Coronary artery (tissue), 2 donors: ENCODE measurements at regions not wholly inside any gene's neighbourhood (a gene's known extent, or its start where the extent isn't known, plus 50 kb on each side); places are given as distances from the start of the nearest gene placed in this dataset.

ENCODE experiments used
- DNase-seq: peaks from one replicate; pipeline ENCODE4 v3.0.0-alpha.2; 2017; ENCODE audit warnings: low spot score
- H3K27ac ChIP-seq, 2 donors: fragments of 200-600 bp; sonication (generic); one replicate each; pipeline ENCODE4 v1.5.1; 2016 to 2019
- H3K4me3 ChIP-seq: fragments of 200-600 bp; sonication (generic); 2 replicates; pipeline ENCODE4 v1.5.1; 2016; ENCODE audit warnings: mild to moderate bottlenecking, moderate library complexity
- TF ChIP-seq, protein P1 (sequence below): fragments of 200-600 bp; sonication (generic); IDR thresholded peaks from one replicate; pipeline ENCODE4 v1.5.1; 2019; ENCODE audit warnings: antibody characterized with exemption

DNA sequence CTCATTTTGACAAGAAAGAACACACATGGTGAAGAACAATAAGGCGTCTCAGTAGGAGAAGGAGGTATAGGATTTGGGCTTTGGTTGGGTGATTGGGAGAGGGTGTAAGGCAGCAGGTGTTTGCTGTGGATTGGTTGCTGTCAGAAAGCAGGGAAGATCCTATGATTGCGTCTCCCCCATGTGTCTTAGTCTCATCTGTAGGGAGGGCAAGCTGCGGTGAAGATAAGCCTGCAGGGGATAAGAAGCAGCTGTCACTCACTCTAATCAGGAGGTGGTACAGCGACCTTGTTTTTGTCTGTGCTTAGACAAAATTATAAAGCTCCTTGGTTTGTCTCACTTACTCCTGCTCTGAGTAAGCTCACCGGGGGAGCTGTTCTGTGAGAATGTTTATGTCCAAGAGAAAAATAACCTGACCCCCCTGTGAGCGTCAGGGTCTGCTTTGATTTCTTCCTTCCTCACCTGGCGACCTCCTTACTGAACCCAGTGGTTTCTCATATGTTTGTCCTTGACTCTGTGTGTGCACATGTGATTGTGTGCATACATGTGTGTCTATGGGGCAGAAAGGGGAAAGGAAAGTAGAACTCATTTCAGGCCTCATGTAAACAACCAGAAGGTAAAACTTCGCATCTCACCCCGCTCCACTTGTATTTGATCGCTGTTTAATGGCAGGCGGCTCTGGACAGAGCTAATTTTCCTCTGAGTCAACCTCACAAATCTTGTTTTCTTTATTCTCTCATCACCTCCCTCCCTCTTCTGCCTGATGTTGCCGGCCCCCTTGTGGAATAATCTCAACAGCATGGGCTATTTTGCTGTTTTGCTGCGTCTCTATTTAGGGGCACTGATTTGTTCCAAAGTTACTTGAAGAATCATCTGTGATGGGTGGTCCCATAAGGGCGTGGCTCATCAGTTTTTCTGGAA, 105.6 kb downstream of the TENT4A start:
- TF ChIP-seq, protein P1, sequence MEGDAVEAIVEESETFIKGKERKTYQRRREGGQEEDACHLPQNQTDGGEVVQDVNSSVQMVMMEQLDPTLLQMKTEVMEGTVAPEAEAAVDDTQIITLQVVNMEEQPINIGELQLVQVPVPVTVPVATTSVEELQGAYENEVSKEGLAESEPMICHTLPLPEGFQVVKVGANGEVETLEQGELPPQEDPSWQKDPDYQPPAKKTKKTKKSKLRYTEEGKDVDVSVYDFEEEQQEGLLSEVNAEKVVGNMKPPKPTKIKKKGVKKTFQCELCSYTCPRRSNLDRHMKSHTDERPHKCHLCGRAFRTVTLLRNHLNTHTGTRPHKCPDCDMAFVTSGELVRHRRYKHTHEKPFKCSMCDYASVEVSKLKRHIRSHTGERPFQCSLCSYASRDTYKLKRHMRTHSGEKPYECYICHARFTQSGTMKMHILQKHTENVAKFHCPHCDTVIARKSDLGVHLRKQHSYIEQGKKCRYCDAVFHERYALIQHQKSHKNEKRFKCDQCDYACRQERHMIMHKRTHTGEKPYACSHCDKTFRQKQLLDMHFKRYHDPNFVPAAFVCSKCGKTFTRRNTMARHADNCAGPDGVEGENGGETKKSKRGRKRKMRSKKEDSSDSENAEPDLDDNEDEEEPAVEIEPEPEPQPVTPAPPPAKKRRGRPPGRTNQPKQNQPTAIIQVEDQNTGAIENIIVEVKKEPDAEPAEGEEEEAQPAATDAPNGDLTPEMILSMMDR: no peak
- DNase-seq: no peak

DNA sequence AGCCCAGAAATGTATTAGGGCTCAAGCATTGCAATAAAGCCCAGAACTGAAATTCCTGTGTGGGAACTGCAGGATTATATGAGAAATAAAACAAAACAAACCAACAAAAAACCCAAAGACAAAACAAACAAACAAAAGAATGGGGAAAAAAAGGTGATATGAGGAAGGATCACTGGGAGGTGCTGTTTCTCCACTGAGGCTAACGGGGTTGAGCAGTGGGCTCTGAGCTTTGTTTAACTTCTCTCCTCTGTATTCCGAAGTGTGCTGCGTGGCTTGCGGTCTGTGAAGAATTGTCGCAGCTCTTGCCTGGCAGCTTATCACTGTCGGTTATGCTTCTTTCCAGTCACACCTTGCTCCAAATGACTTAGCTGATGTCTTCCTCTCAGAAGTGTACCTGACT, 106.3 kb downstream of the TENT4A start:
- no peak for DNase-seq
- no peak overlapping the region for H3K27ac ChIP-seq
- TF ChIP-seq, protein P1: no peak
- no peak overlapping the region for H3K4me3 ChIP-seq

More for the DNA sequence above, 105.6 kb downstream of the TENT4A start:
- Histone ChIP-seq H3K27ac (no peak overlapping the region), H3K4me3 (no peak overlapping the region)

DNA sequence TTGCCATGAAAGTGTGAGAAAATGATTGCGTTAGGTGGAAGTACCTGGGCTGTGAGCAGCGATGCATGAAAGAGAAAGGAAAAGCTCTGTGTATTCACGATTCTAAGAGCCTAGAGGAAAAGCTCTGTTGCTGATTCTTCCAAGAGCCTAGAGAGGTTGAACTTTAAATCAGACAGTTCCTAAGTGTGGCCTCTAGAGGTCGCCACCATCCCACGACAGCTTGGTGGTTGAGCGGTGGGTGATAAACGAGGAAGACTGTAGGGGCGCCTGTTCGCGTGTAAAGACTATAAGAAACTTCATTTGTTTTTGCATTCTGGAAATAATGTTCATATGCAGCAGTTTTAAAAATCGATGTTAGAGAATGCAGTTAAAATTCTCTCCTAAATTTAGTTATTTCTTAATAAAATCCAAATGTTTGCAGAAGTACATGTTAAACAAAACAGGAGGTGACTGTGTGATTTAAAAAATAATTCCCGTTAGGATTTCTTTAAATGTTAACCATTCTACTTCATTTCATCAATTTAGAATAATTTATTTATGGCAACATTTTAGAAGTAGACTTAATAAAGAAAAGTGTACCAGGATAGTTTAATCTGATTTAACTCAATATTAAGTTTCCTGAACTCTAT, 107.7 kb downstream of the TENT4A start:
- Histone ChIP-seq H3K27ac (no peak overlapping the region), H3K4me3 (no peak overlapping the region)
- DNase-seq: no peak
- TF ChIP-seq, protein P1: no peak

DNA sequence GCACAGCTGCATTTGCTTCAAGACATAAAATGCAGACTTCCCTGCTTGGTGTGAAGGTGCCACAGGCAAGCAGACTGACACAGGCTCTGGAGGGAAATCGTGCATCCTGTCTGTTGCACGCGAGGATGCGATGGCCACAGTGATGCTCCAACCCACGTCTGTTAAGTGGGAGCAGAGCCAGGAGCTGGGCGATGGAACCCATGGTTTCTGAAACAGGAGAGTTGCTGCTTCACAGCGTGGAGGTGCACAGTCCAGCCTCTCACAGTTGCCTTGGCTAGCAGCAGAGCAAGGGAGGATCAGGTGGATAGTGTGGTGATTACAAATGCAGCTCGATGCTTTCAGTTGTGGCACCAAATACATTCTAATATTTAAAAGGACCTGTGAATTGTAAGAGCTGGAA, 108.8 kb downstream of the TENT4A start:
- no peak for DNase-seq
- TF ChIP-seq, protein P1: no peak
- no peak overlapping the region for H3K27ac ChIP-seq
- no peak overlapping the region for H3K4me3 ChIP-seq

DNA sequence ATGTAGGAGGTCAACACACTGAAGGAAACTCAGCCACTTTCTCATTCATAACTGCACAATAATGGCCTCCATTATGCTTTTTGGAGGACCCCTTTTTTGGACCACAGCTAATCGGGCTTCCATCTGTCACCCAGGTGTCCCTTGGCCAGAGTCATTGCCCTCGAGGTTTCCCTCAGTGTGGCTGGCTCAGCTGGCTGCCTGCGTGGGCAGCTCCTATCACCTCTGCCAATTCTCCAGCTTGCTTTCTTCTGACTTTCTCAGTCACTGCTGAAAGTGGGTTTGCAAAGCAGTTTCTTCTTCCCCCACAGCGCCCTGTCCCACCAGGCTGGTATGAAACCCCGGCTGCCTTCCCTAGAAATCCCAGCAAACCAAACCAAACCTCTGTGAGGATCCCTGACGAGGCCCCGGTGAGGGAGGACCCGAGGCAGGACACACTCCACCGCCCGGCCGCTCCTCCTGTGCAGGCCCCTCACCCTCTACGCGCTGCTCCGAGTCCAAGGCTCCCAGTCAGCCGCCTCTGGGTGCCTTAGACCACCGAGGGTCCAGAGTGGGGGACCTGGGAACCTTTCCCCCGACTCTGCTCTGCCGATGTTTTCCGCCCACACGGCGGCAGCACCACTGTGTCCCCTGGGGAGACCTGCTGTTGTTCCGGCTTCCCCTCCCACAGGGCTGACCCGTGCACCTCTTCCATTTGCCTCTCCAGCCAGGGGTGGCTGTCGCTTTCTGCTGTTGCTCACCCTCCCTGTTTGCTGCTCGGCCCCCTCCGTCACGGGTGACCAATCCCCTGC, 109.5 kb downstream of the TENT4A start:
- no peak overlapping the region for H3K4me3 ChIP-seq
- H3K27ac ChIP-seq: no peak overlapping the region
- TF ChIP-seq, protein P1: no peak
- DNase-seq: no peak

DNA sequence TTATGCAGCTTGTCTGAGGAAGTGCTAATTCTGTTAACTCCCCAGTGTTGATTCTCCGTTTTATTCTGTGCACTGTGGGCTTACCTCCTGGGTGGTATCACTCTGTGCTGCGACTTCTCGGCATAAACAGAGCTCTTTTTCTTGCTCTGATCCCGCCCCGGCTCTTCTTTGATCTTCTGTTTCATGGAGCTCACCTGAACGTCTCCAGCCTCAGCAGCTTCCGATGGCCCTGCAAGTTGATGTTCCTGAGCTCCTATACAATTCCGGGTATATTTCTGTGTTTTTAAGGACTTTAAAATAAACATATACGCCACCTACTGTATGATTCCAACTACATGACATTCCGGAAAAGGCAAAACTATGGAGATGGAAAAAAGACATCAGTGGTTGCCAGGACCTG, 110.8 kb downstream of the TENT4A start:
- H3K27ac ChIP-seq: no peak overlapping the region
- TF ChIP-seq, protein P1: no peak
- no peak for DNase-seq

More for the DNA sequence above, 110.8 kb downstream of the TENT4A start:
- H3K4me3 ChIP-seq: no peak overlapping the region
